ENCODE measurements at regions not wholly inside any gene's neighbourhood (a gene's known extent, or its start where the extent isn't known, plus 50 kb on each side); places are given as distances from the start of the nearest gene placed in this dataset.

GRCh38 chr11:97140885-97141494 lies 751.2 kb downstream of the JRKL start:
- TF ChIP-seq POLR2A (IDR thresholded peaks at IDR 0.05; ENCODE audit: extremely low read depth, insufficient read length), result no peak
- TF ChIP-seq CTCF (IDR thresholded peaks at IDR 0.05; ENCODE audit: low read depth, low read length), result peak; percentile 56
- no peak for TF ChIP-seq MYC (IDR thresholded peaks at IDR 0.05; ENCODE audit: low read depth, low read length)
- TF ChIP-seq MAX (IDR thresholded peaks at IDR 0.05; ENCODE audit: low read depth, low read length), result no peak

Data from NB4 (cell line).